ENCODE measurements at regions not wholly inside any gene's neighbourhood (a gene's known extent, or its start where the extent isn't known, plus 50 kb on each side); places are given as distances from the start of the nearest gene placed in this dataset.

GRCh38 chr6:109296971-109297372 lies 85.3 kb downstream of the CD164 start:
- no peak for TF ChIP-seq CTCF (IDR thresholded peaks at IDR 0.05)
- no peak for TF ChIP-seq POLR2A (IDR thresholded peaks at IDR 0.05)
